ENCODE measurements at regions not wholly inside any gene's neighbourhood (a gene's known extent, or its start where the extent isn't known, plus 50 kb on each side); places are given as distances from the start of the nearest gene placed in this dataset.

- Histone ChIP-seq H3K4me3 (ENCODE audit: low read length in 2 of 2) (no peak overlapping the region), H3K27ac (ENCODE audit: low read depth, low read length) (no peak overlapping the region), H3K36me3 (ENCODE audit: insufficient read depth, low read length) (no peaks in the 10 kb centered on the region), H3K4me1 (ENCODE audit: insufficient read depth, low read length) (no peaks in the 10 kb centered on the region), H3K27me3 (ENCODE audit: insufficient read depth, low read length) (no peaks in the 10 kb centered on the region), H3K9me3 (ENCODE audit: control insufficient read depth in 1 of 2, low read length in 2 of 2) (no peaks in the 10 kb centered on the region)
- Mint-ChIP-seq H3K36me3 (no peaks in the 10 kb centered on the region), H3K9me3 (peaks cover 2 to 12% (median 9%) of the 10 kb centered on the region in 8 donors), H3K27me3 (no peaks in the 10 kb centered on the region), H3K27ac (no peak overlapping the region), H3K4me3 (no peak overlapping the region), H3K4me1 (no peaks in the 10 kb centered on the region)
- ChIA-PET CTCF (ENCODE audit: partially characterized antibody) (no interaction called here), POLR2A (ENCODE audit: partially characterized antibody) (no interaction called here)
- no peak for DNase-seq
- intact Hi-C loops (cut with micrococcal nuclease): no loop called here
These were observed 1000.4 kb downstream of the STPG2 start for GRCh38 chr4:97142893-97143292.

- Mint-ChIP-seq H3K27me3 (no peaks in the 10 kb centered on the region), H3K4me1 (no peaks in the 10 kb centered on the region), H3K9me3 (peaks cover 0 to 8% (median 0%) of the 10 kb centered on the region in 8 donors)
These were observed 999.1 kb downstream of the STPG2 start for GRCh38 chr4:97144199-97144598.

GRCh38 chr4:97150966-97151365 is 992.3 kb downstream of the STPG2 start:
- Mint-ChIP-seq H3K27me3 (no peaks in the 10 kb centered on the region), H3K4me3 (no peak overlapping the region), H3K4me1 (no peaks in the 10 kb centered on the region), H3K36me3 (no peaks in the 10 kb centered on the region), H3K9me3 (peaks cover 0 to 3% (median 0%) of the 10 kb centered on the region in 8 donors), H3K27ac (no peak overlapping the region)
- Histone ChIP-seq H3K4me1 (ENCODE audit: insufficient read depth, low read length) (no peaks in the 10 kb centered on the region), H3K9me3 (ENCODE audit: control insufficient read depth in 1 of 2, low read length in 2 of 2) (no peaks in the 10 kb centered on the region), H3K27ac (ENCODE audit: low read depth, low read length) (no peak overlapping the region), H3K27me3 (ENCODE audit: insufficient read depth, low read length) (no peaks in the 10 kb centered on the region), H3K4me3 (ENCODE audit: low read length in 2 of 2) (no peak overlapping the region), H3K36me3 (ENCODE audit: insufficient read depth, low read length) (no peaks in the 10 kb centered on the region)
- no peak for DNase-seq
- intact Hi-C loops (cut with micrococcal nuclease): no loop called here
- CTCF ChIA-PET (ENCODE audit: partially characterized antibody): no interaction called here
- POLR2A ChIA-PET (ENCODE audit: partially characterized antibody): no interaction called here

More at GRCh38 chr4:97144199-97144598, 999.1 kb downstream of the STPG2 start:
- no peak overlapping the region for H3K4me3 ChIP-seq (ENCODE audit: low read length in 2 of 2)
- Mint-ChIP-seq H3K27ac (no peak overlapping the region), H3K36me3 (no peaks in the 10 kb centered on the region), H3K4me3 (no peak overlapping the region)
- no peaks in the 10 kb centered on the region for H3K36me3 ChIP-seq (ENCODE audit: insufficient read depth, low read length)
- intact Hi-C loops (cut with micrococcal nuclease): no loop called here
- ChIA-PET CTCF (ENCODE audit: partially characterized antibody) (no interaction called here), POLR2A (ENCODE audit: partially characterized antibody) (no interaction called here)
- DNase-seq: no peak
- H3K27me3 ChIP-seq (ENCODE audit: insufficient read depth, low read length): no peaks in the 10 kb centered on the region
- H3K27ac ChIP-seq (ENCODE audit: low read depth, low read length): no peak overlapping the region
- no peaks in the 10 kb centered on the region for H3K4me1 ChIP-seq (ENCODE audit: insufficient read depth, low read length)
- H3K9me3 ChIP-seq (ENCODE audit: control insufficient read depth in 1 of 2, low read length in 2 of 2): no peaks in the 10 kb centered on the region

GRCh38 chr4:97152149-97152548 is 991.1 kb downstream of the STPG2 start:
- H3K27ac ChIP-seq (ENCODE audit: low read depth, low read length): no peak overlapping the region
- ChIA-PET POLR2A (ENCODE audit: partially characterized antibody) (no interaction called here), CTCF (ENCODE audit: partially characterized antibody) (no interaction called here)
- no peak overlapping the region for H3K4me3 Mint-ChIP-seq
- H3K9me3 ChIP-seq (ENCODE audit: control insufficient read depth in 1 of 2, low read length in 2 of 2): no peaks in the 10 kb centered on the region
- H3K4me3 ChIP-seq (ENCODE audit: low read length in 2 of 2): no peak overlapping the region
- H3K36me3 Mint-ChIP-seq: no peaks in the 10 kb centered on the region
- DNase-seq: no peak
- no peaks in the 10 kb centered on the region for H3K36me3 ChIP-seq (ENCODE audit: insufficient read depth, low read length)
- no peaks in the 10 kb centered on the region for H3K27me3 Mint-ChIP-seq
- intact Hi-C loops (cut with micrococcal nuclease): no loop called here
- H3K9me3 Mint-ChIP-seq: peaks cover 0 to 3% (median 0%) of the 10 kb centered on the region in 8 donors
- no peaks in the 10 kb centered on the region for H3K4me1 ChIP-seq (ENCODE audit: insufficient read depth, low read length)
- no peaks in the 10 kb centered on the region for H3K4me1 Mint-ChIP-seq
- H3K27ac Mint-ChIP-seq: no peak overlapping the region
- H3K27me3 ChIP-seq (ENCODE audit: insufficient read depth, low read length): no peaks in the 10 kb centered on the region

GRCh38 chr4:97153042-97153441 is 990.2 kb downstream of the STPG2 start:
- Mint-ChIP-seq H3K27me3 (no peaks in the 10 kb centered on the region), H3K36me3 (no peaks in the 10 kb centered on the region), H3K27ac (no peak overlapping the region), H3K9me3 (peaks cover 0 to 3% (median 0%) of the 10 kb centered on the region in 8 donors), H3K4me3 (no peak overlapping the region), H3K4me1 (no peaks in the 10 kb centered on the region)
- no peaks in the 10 kb centered on the region for H3K4me1 ChIP-seq (ENCODE audit: insufficient read depth, low read length)
- H3K9me3 ChIP-seq (ENCODE audit: control insufficient read depth in 1 of 2, low read length in 2 of 2): no peaks in the 10 kb centered on the region
- H3K36me3 ChIP-seq (ENCODE audit: insufficient read depth, low read length): no peaks in the 10 kb centered on the region
- no peak for DNase-seq
- ChIA-PET POLR2A (ENCODE audit: partially characterized antibody) (no interaction called here), CTCF (ENCODE audit: partially characterized antibody) (interaction anchor here (1.3 kb wide), 1 partner anchor 1987 kb away, joined by 3 read pairs; no protein-coding TSS in a partner anchor)
- no peak overlapping the region for H3K27ac ChIP-seq (ENCODE audit: low read depth, low read length)
- intact Hi-C loops (cut with micrococcal nuclease): no loop called here
- no peaks in the 10 kb centered on the region for H3K27me3 ChIP-seq (ENCODE audit: insufficient read depth, low read length)
- H3K4me3 ChIP-seq (ENCODE audit: low read length in 2 of 2): no peak overlapping the region

- POLR2A ChIA-PET (ENCODE audit: partially characterized antibody): no interaction called here
- no peaks in the 10 kb centered on the region for H3K36me3 Mint-ChIP-seq
- DNase-seq: no peak
- Histone ChIP-seq H3K27me3 (ENCODE audit: insufficient read depth, low read length) (no peaks in the 10 kb centered on the region), H3K27ac (ENCODE audit: low read depth, low read length) (no peak overlapping the region), H3K36me3 (ENCODE audit: insufficient read depth, low read length) (no peaks in the 10 kb centered on the region), H3K9me3 (ENCODE audit: control insufficient read depth in 1 of 2, low read length in 2 of 2) (no peaks in the 10 kb centered on the region), H3K4me3 (ENCODE audit: low read length in 2 of 2) (no peak overlapping the region), H3K4me1 (ENCODE audit: insufficient read depth, low read length) (no peaks in the 10 kb centered on the region)
- no peaks in the 10 kb centered on the region for H3K27me3 Mint-ChIP-seq
- no peak overlapping the region for H3K4me3 Mint-ChIP-seq
- peaks cover 0 to 2% (median 0%) of the 10 kb centered on the region in 8 donors for H3K9me3 Mint-ChIP-seq
- no peaks in the 10 kb centered on the region for H3K4me1 Mint-ChIP-seq
- H3K27ac Mint-ChIP-seq: no peak overlapping the region
- CTCF ChIA-PET (ENCODE audit: partially characterized antibody): interaction anchor here (0.6 kb wide), 1 partner anchor 42 kb away, joined by 3 read pairs; no protein-coding TSS in a partner anchor
- intact Hi-C loops (cut with micrococcal nuclease): no loop called here
These were observed 983.7 kb downstream of the STPG2 start for GRCh38 chr4:97159625-97160024.

GRCh38 chr4:97185233-97185632 is 958.0 kb downstream of the STPG2 start:
- no peaks in the 10 kb centered on the region for H3K27me3 Mint-ChIP-seq
- no peak overlapping the region for H3K4me3 ChIP-seq (ENCODE audit: low read length in 2 of 2)
- H3K4me3 Mint-ChIP-seq: no peak overlapping the region
- H3K4me1 ChIP-seq (ENCODE audit: insufficient read depth, low read length): no peaks in the 10 kb centered on the region
- H3K36me3 Mint-ChIP-seq: no peaks in the 10 kb centered on the region
- ChIA-PET CTCF (ENCODE audit: partially characterized antibody) (no interaction called here), POLR2A (ENCODE audit: partially characterized antibody) (no interaction called here)
- no peak overlapping the region for H3K27ac ChIP-seq (ENCODE audit: low read depth, low read length)
- no peaks in the 10 kb centered on the region for H3K36me3 ChIP-seq (ENCODE audit: insufficient read depth, low read length)
- no peaks in the 10 kb centered on the region for H3K9me3 ChIP-seq (ENCODE audit: control insufficient read depth in 1 of 2, low read length in 2 of 2)
- peaks cover 0 to 9% (median 3%) of the 10 kb centered on the region in 8 donors for H3K9me3 Mint-ChIP-seq
- DNase-seq: no peak
- no peak overlapping the region for H3K27ac Mint-ChIP-seq
- H3K4me1 Mint-ChIP-seq: no peaks in the 10 kb centered on the region
- H3K27me3 ChIP-seq (ENCODE audit: insufficient read depth, low read length): no peaks in the 10 kb centered on the region
- intact Hi-C loops (cut with micrococcal nuclease): no loop called here

- Mint-ChIP-seq H3K4me3 (no peak overlapping the region), H3K4me1 (no peaks in the 10 kb centered on the region), H3K27me3 (no peaks in the 10 kb centered on the region), H3K9me3 (peaks cover 0 to 5% (median 2%) of the 10 kb centered on the region in 8 donors), H3K27ac (no peak overlapping the region), H3K36me3 (no peaks in the 10 kb centered on the region)
- Histone ChIP-seq H3K36me3 (ENCODE audit: insufficient read depth, low read length) (no peaks in the 10 kb centered on the region), H3K27me3 (ENCODE audit: insufficient read depth, low read length) (no peaks in the 10 kb centered on the region), H3K4me3 (ENCODE audit: low read length in 2 of 2) (no peak overlapping the region), H3K27ac (ENCODE audit: low read depth, low read length) (no peak overlapping the region), H3K4me1 (ENCODE audit: insufficient read depth, low read length) (no peaks in the 10 kb centered on the region), H3K9me3 (ENCODE audit: control insufficient read depth in 1 of 2, low read length in 2 of 2) (no peaks in the 10 kb centered on the region)
- no peak for DNase-seq
- intact Hi-C loops (cut with micrococcal nuclease): no loop called here
- CTCF ChIA-PET (ENCODE audit: partially characterized antibody): no interaction called here
- POLR2A ChIA-PET (ENCODE audit: partially characterized antibody): no interaction called here
These were observed 946.2 kb downstream of the STPG2 start for GRCh38 chr4:97197106-97197505.

All from CD4-positive, alpha-beta memory T cell (primary cell).